ENCODE measurements at regions not wholly inside any gene's neighbourhood (a gene's known extent, or its start where the extent isn't known, plus 50 kb on each side); places are given as distances from the start of the nearest gene placed in this dataset.
"Not testable (repeated sequence)": the region's sequence is repeated elsewhere in the genome, so short reads cannot be mapped to it uniquely, and the experiment has no call there.

GRCh38 chr6:135555550-135555949 lies 58.0 kb upstream of the AHI1 start:
- DNase-seq (ENCODE audit: extremely low spot score, insufficient read length, low read depth) (no peak), FAIRE-seq (peak; percentile 53)

GRCh38 chr6:135557582-135557981 lies 60.0 kb upstream of the AHI1 start:
- DNase-seq (ENCODE audit: extremely low spot score, insufficient read length, low read depth) = no peak
- FAIRE-seq = no peak

- DNase-seq (ENCODE audit: extremely low spot score, insufficient read length, low read depth); FAIRE-seq: not testable (repeated sequence)
Measured at GRCh38 chr6:135565605-135566004, 68.1 kb upstream of the AHI1 start.

- FAIRE-seq = no peak
- DNase-seq (ENCODE audit: extremely low spot score, insufficient read length, low read depth) = no peak
Measured at GRCh38 chr6:135566311-135567068, 69.0 kb upstream of the AHI1 start.

GRCh38 chr6:135567375-135568083 lies 70.0 kb upstream of the AHI1 start:
- FAIRE-seq (no peak), DNase-seq (ENCODE audit: extremely low spot score, insufficient read length, low read depth) (no peak)

GRCh38 chr6:135568379-135568778 lies 70.8 kb upstream of the AHI1 start:
- FAIRE-seq (no peak), DNase-seq (ENCODE audit: extremely low spot score, insufficient read length, low read depth) (no peak)

GRCh38 chr6:135572051-135572450 lies 74.5 kb upstream of the AHI1 start:
- no peak for FAIRE-seq
- no peak for DNase-seq (ENCODE audit: extremely low spot score, insufficient read length, low read depth)

GRCh38 chr6:135575629-135576028 lies 78.1 kb upstream of the AHI1 start:
- DNase-seq (ENCODE audit: extremely low spot score, insufficient read length, low read depth) (no peak), FAIRE-seq (no peak)

GRCh38 chr6:135576055-135576454 lies 78.5 kb upstream of the AHI1 start:
- DNase-seq (ENCODE audit: extremely low spot score, insufficient read length, low read depth) (no peak), FAIRE-seq (no peak)

- FAIRE-seq (peak; percentile 49), DNase-seq (ENCODE audit: extremely low spot score, insufficient read length, low read depth) (no peak)
Measured at GRCh38 chr6:135577059-135577538, 79.6 kb upstream of the AHI1 start.

GRCh38 chr6:135578976-135579375 lies 81.4 kb upstream of the AHI1 start:
- FAIRE-seq = no peak
- DNase-seq (ENCODE audit: extremely low spot score, insufficient read length, low read depth) = no peak

GRCh38 chr6:135581211-135581610 lies 83.7 kb upstream of the AHI1 start:
- FAIRE-seq = no peak
- no peak for DNase-seq (ENCODE audit: extremely low spot score, insufficient read length, low read depth)

GRCh38 chr6:135583256-135583761 lies 85.8 kb upstream of the AHI1 start:
- FAIRE-seq (no peak), DNase-seq (ENCODE audit: extremely low spot score, insufficient read length, low read depth) (no peak)

GRCh38 chr6:135586388-135586787 lies 88.8 kb upstream of the AHI1 start:
- FAIRE-seq = no peak
- no peak for DNase-seq (ENCODE audit: extremely low spot score, insufficient read length, low read depth)

- DNase-seq (ENCODE audit: extremely low spot score, insufficient read length, low read depth) (no peak), FAIRE-seq (peak; percentile 78)
Measured at GRCh38 chr6:135586844-135587243, 89.3 kb upstream of the AHI1 start.

GRCh38 chr6:135592276-135592675 lies 94.7 kb upstream of the AHI1 start:
- FAIRE-seq (peak; percentile 31), DNase-seq (ENCODE audit: extremely low spot score, insufficient read length, low read depth) (no peak)

GRCh38 chr6:135594000-135594399 lies 96.5 kb upstream of the AHI1 start:
- DNase-seq (ENCODE audit: extremely low spot score, insufficient read length, low read depth) (no peak), FAIRE-seq (no peak)

- DNase-seq (ENCODE audit: extremely low spot score, insufficient read length, low read depth) = no peak
- no peak for FAIRE-seq
Measured at GRCh38 chr6:135600086-135600702, 102.7 kb upstream of the AHI1 start.

- no peak for DNase-seq (ENCODE audit: extremely low spot score, insufficient read length, low read depth)
Measured at GRCh38 chr6:135600931-135601330, 103.4 kb upstream of the AHI1 start.

GRCh38 chr6:135601857-135602256 lies 104.3 kb upstream of the AHI1 start:
- no peak for DNase-seq (ENCODE audit: extremely low spot score, insufficient read length, low read depth)
- FAIRE-seq = no peak

More at GRCh38 chr6:135600931-135601330, 103.4 kb upstream of the AHI1 start:
- FAIRE-seq = no peak

GRCh38 chr6:135603249-135603648 lies 105.7 kb upstream of the AHI1 start:
- FAIRE-seq = no peak
- DNase-seq (ENCODE audit: extremely low spot score, insufficient read length, low read depth) = no peak

Measured in GM18507 (cell line).